GM19043 (cell line): ENCODE measurements at regions not wholly inside any gene's neighbourhood (a gene's known extent, or its start where the extent isn't known, plus 50 kb on each side); places are given as distances from the start of the nearest gene placed in this dataset.
"Not testable (repeated sequence)": the region's sequence is repeated elsewhere in the genome, so short reads cannot be mapped to it uniquely, and the experiment has no call there.

Experiments used
- ATAC-seq: cut with Tn5 transposase; IDR thresholded peaks from one replicate; pipeline ENCODE4 v1.9.1; 2021; ENCODE audit warnings: low read depth; ENCODE audit not compliant: unreplicated experiment

- no peak for ATAC-seq
These were observed 338.7 kb downstream of the NPR3 start for GRCh38 chr5:33049842-33050241.

DNA sequence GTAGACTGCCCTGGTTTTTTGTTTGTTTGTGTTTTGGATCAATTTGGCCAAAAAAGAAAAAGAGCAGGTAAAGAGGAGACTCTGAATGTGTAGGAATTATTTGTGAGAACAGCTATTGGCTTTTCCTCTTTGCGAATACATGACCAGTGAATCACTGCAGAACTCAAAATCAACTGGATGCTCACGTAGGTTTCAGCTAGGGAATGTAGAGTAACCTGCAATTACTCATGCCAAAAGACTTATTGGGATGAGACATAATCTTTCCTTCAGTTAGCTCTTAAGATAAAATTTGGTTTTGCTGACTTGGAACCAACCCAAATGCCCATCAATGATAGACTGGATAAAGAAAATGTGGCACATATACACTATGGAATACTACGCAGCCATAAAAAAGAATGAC lies 348.0 kb downstream of the NPR3 start:
- no peak for ATAC-seq

GRCh38 chr5:33065131-33065530 lies 354.0 kb downstream of the NPR3 start:
- ATAC-seq, result no peak

- no peak for ATAC-seq
These were observed 356.2 kb downstream of the NPR3 start for GRCh38 chr5:33067291-33067690.

GRCh38 chr5:33068786-33069185 lies 357.7 kb downstream of the NPR3 start:
- ATAC-seq, result no peak

DNA sequence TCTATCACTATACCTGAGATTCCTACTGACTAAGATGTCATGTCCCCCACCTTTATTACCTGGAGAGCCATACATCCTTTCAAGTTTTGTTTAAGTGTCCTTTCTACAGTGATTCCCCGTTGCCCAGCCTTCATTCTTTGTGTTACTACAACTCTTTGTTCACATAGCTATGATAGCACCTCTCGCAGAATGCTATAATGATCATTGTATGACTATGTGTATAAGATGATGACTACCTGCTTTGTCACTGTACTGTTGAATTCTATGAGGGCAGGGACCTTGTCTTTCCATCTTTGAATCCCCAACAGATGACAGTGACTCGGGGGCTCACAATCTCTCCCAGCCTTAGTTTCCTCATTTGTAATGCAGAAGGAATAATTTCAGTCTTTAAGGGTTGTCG lies 361.2 kb downstream of the NPR3 start:
- ATAC-seq, result no peak

DNA sequence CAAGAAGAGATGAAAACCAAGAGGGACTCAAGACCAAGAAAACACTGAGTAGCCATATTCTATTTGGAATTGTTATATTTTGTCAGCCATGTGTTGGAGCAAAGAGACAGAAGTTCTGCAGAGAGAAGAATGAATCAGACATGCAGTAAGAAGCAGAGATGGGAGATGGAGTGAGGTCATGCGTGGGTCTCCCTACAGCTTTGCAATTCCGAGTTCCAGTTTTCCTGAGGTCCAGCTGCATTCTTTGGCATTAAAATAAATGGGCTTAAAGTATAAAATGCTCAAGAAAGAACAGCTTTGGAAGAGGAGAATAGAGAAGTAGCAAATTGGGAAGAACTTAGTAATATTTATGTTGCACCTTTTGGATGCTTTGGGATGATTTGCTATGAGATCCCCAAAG lies 361.6 kb downstream of the NPR3 start:
- ATAC-seq, result no peak

- no peak for ATAC-seq
These were observed 362.8 kb downstream of the NPR3 start for GRCh38 chr5:33073881-33074327.

DNA sequence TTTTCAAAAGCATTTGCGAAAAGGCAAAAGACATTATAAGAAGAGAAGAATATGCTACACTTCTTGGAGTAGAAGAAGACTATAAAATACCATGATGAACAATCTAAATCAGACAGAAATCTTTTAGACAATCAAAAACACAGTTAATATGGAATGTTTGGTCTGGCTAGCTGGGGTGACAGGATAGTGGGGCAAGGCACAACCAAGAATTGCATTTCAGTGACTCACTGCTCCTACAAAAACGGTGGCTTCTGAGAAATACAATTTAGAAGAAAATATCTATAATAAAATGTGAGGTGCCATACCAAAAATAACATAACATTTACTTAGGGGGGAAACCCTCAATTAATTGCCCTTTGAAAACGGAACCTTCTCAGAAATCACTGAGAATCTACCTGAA lies 363.4 kb downstream of the NPR3 start:
- no peak for ATAC-seq

GRCh38 chr5:33075731-33076130 lies 364.6 kb downstream of the NPR3 start:
- no peak for ATAC-seq

DNA sequence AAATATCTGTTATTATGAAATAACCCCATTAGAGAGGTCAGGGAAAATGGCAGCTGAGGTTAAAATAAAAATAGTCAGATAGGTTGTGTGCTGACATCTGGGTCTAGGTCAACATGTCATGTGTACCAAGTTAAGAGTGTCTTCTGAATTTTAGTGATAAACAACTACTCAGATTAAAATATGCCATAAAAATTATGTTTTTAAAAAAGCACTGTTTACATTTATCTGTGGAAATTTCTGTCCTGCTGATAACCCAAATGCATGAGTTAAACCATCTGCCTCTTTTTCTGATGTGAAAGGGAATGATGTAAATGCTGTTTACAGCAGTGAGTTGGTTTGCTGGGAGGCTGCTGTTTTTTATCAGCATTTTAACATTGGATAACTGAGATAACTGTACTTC lies 361.2 kb upstream of the TARS1 start:
- no peak for ATAC-seq

- ATAC-seq, result no peak
These were observed 360.5 kb upstream of the TARS1 start for GRCh38 chr5:33080287-33080686.

GRCh38 chr5:33088176-33088575 lies 352.6 kb upstream of the TARS1 start:
- no peak for ATAC-seq

DNA sequence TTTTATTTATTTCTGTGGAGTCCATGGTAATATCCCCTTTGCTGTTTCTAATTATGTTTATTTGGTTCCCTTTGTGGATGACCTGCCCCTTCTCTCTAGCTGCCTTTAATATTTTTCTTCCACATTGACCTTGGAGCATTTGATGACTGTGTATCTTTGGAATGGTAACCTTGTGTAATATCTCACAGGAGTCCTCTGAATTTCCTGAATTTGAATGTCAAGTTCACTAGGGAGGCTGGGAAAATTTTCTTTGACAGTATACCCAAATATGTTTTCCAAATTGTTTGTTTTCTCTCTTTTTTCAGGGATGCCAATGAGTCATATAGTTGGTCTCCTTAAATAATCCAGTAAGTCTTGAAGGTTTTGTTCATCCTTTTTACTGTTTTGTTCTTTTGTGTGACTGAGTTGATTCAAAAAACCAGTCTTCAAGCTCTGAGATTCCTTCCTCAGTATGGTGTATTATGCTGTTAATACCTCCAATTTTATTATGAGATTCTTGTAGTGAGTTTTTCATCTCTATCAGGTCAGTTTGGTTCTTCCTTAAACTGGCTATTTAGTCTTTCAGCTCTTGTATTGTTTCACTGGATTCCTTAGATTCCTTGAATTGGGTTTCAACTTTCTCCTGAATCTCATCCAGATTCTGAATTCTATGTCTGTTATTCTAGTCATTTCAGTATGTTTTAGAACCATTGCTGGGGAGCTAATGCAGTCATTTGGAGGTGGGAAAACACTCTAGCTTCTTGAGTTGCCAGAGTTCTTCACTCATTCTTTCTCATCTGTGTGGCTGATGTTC lies 349.0 kb upstream of the TARS1 start:
- no peak for ATAC-seq

DNA sequence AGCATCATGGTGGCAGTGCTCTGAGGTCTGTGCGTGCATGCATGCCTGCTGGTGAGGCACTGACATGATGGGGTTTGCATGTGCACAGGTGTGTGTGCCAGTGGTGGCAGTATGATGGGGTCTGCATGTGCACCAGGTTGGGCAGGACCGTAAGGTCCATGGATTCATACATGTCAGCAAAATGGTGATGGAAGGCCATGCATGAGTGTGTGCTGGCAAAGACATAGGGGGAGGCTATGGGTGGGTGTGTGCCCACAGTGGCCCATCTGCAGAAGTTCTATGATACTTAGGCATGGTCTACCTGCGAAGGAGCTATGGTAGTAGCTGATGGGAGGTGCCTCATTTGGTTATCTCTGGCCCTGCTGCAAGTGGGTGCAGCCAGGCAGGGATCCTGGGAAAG lies 348.0 kb upstream of the TARS1 start:
- ATAC-seq, result no peak

DNA sequence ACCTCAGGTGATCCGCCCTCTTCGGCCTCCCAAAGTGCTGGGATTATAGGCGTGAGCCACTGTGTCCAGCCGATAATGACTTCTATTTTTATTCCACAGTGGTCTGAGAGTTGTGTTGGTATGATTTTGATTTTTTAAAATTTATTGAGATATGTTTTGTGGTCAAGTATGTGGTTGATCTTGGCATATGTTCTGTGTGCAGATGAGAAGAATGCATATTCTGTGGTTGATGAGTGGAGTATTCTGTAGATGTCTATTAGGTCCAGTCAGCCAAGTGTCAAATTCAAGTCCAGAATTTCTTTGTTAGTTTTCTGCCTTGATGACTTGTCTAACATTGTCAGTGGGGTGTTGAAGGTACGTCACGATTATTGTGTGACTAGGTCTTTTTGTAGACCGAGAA lies 338.2 kb upstream of the TARS1 start:
- ATAC-seq, result no peak

DNA sequence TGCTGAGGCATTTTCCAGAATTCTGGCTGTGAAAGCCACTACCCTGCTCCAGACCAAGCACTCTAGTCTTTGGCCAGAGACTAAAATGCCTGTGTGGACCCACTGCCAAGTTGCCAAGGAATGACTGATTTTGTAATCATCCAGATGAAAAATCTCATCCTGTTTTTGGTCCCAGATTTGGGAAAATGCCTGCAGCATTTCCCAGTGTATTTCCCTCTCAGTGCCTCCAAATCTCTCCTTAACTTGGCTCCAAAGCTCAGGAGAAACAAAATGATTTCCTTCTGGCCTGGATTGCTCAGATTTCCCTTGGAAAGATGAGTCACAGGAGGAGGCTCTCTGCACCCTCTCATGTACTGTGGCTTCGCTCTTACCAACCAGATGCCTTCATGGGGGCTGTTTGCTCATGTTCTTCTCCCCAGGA lies 335.2 kb upstream of the TARS1 start:
- no peak for ATAC-seq

DNA sequence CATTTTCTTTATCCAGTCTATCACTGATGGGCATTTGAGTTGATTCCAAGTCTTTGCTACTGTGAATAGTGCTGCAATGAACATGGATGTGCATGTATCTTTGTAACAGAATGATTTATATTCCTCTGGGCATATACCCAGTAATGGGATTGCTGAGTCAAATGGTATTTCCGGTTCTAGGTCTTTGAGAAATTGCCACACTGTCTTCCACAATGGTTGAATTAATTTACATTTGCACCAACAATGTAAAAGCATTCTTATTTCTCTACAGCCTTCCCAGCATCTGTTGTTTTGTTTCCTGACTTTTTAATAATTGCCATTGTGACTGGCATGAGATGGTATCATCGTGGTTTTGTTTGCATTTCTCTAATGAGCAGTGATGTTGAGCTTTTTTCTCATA lies 330.3 kb upstream of the TARS1 start:
- not testable (repeated sequence) for ATAC-seq

- no peak for ATAC-seq
These were observed 326.4 kb upstream of the TARS1 start for GRCh38 chr5:33114361-33114760.

DNA sequence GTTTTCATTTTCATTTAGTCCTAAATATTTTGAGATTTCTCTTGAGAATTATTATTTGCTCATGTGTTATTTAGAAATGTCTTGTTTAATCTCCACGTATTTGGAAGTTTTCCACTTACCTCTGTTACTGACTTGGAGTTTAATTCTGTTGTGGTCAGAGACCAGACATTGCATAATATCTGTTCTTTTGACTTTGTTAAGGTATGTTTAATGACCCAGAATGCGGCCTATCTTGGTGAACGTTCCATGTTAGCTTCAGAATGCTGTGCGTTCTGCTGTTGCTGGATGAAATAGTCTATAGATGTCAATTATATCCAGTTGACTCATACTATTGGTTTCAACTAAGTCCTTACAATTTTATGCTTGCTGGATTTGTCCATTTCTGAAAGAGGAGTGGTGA lies 325.3 kb upstream of the TARS1 start:
- no peak for ATAC-seq

DNA sequence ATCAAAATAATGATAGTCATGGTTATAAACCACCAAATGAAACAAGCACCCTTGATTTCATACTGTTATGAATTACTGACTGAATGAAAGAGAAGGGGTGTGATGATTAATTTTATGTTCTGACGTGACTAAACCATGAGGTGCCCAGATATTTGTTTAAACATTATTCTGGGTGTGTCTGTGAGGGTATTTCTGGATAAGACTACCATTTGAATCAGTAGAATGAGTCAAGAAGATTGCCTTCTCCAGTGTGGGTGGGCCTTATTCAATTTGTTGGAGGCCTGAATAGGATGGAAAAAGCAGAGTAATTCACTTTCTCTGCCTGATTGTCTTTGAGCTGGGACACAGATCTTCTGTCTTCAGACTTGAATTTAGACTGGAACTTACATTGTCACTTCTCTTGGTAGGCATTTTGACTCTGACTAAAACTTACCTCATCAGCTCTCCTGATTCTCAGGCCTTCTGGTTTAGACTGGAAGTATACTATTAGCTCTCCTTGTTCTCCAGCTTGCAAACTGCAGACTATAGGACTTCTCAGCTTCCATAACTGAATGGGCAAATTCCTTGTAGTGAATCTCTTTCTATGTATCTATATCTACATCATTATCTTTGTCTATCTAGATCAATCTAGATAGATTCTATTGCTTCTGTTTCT lies 321.9 kb upstream of the TARS1 start:
- no peak for ATAC-seq

DNA sequence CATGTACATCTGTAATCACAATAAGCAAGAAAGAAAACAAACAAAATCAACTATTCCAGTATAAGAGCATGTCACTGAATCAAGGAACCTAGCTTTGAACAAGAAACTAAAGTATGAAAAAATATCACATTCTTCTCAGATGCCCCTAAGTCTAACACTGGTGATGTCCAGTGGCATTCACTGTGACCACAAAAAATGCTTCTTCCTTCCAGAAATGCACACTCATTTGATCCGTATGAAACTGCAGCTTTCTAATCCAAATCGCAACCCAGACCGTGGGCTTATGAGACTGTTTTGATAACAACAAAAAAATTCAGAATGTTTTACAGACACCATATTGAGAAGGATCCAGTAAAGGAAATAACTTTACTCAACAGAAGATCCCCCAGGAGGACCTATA lies 320.1 kb upstream of the TARS1 start:
- ATAC-seq, result no peak
